Erythroblast (primary cell): ENCODE measurements at regions not wholly inside any gene's neighbourhood (a gene's known extent, or its start where the extent isn't known, plus 50 kb on each side); places are given as distances from the start of the nearest gene placed in this dataset.

ENCODE experiments used
- GATA1 ChIP-seq: IDR thresholded peaks from 2 replicates; pipeline ENCODE4 v1.6.1; 2011; ENCODE audit warnings: low read depth, mild to moderate bottlenecking, control low read depth, low read length, moderate library complexity
- POLR2A ChIP-seq: IDR thresholded peaks from 2 replicates; pipeline ENCODE4 v1.6.1; 2011; ENCODE audit warnings: mild to moderate bottlenecking, low read length

DNA sequence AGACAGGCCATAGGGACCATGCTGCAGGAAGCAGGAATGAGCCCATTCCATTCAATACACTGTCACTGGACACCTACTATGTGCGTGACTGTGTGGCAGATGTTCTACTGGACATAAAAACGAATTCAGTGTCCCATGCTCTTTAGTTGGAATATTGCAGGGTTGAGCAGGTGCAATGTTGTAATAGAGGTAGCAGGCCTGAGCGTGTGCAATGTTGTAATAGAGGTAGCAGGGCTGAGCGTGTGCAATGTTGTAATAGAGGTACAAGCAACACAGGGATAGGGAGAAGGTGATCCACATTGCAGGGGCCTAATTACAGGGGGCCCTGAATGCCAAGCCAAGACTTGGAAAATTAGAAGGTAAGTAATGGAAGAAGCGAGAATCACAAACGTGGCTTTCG is 261.4 kb upstream of the HES1 start:
- TF ChIP-seq POLR2A (no peak), GATA1 (no peak)
